ENCODE measurements at regions not wholly inside any gene's neighbourhood (a gene's known extent, or its start where the extent isn't known, plus 50 kb on each side); places are given as distances from the start of the nearest gene placed in this dataset.
"Not testable (repeated sequence)": the region's sequence is repeated elsewhere in the genome, so short reads cannot be mapped to it uniquely, and the experiment has no call there.

GRCh38 chrX:109902665-109903064, 100.2 kb upstream of the TMEM164 start:
- Histone ChIP-seq H2AK5ac (ENCODE audit: low read depth, low read length) (no peak overlapping the region), H3K4me3 (ENCODE audit: low read length in 2 of 2) (no peak overlapping the region), H4K91ac (ENCODE audit: low read depth, low read length, poor library complexity) (no peak overlapping the region), H3K4me2 (ENCODE audit: insufficient read depth, low read length, poor library complexity, severe bottlenecking) (no peak overlapping the region), H3K14ac (ENCODE audit: low read length) (no peak overlapping the region), H3K4me1 (ENCODE audit: control insufficient read depth in 2 of 2, insufficient read depth in 1 of 2, low read depth in 1 of 2, low read length in 2 of 2) (peaks cover 0 to 2% of the 10 kb centered on the region in 2 donors), H3K23ac (ENCODE audit: low read depth, low read length, poor library complexity) (no peak overlapping the region), H3K79me1 (ENCODE audit: low read depth, low read length) (no peaks in the 10 kb centered on the region), H3K18ac (ENCODE audit: low read length) (no peak overlapping the region), H2BK15ac (ENCODE audit: low read length) (no peak overlapping the region), H3K36me3 (replicated peaks in 1 of 2; ENCODE audit: control insufficient read depth in 2 of 2, insufficient read depth in 2 of 2, low read length in 2 of 2) (no peaks in the 10 kb centered on the region), H4K8ac (ENCODE audit: low read depth, low read length) (no peak overlapping the region), H3K27me3 (ENCODE audit: control insufficient read depth in 3 of 3, insufficient read depth in 3 of 3, low read depth in 1 of 3, low read length in 3 of 3) (no peaks in the 10 kb centered on the region), H2AFZ (ENCODE audit: low read length) (no peak overlapping the region), H3K4ac (ENCODE audit: low read length) (no peak overlapping the region), H2BK5ac (ENCODE audit: low read length) (no peak overlapping the region), H2BK120ac (ENCODE audit: low read depth, low read length) (no peak overlapping the region), H3K9ac (ENCODE audit: low read depth, low read length, poor library complexity) (no peak overlapping the region), H3K27ac (replicated peaks; ENCODE audit: low read length) (no peak overlapping the region), H3K9me3 (replicated peaks in 1 of 2; ENCODE audit: control insufficient read depth in 2 of 2, insufficient read depth in 1 of 2, low read depth in 1 of 2, low read length in 2 of 2) (no peaks in the 10 kb centered on the region), H2BK12ac (ENCODE audit: low read length) (no peak overlapping the region)
- no peak for DNase-seq (ENCODE audit: low spot score)
- no CpG with 5 or more reads among the region's 4 CpGs for WGBS, 2 donors (ENCODE audit: extremely low coverage in 2 of 2, insufficient read length in 2 of 2, insufficient replicate concordance in 1 of 2)

- Histone ChIP-seq H4K91ac (ENCODE audit: low read depth, low read length, poor library complexity) (no peak overlapping the region), H3K36me3 (replicated peaks in 1 of 2; ENCODE audit: control insufficient read depth in 2 of 2, insufficient read depth in 2 of 2, low read length in 2 of 2) (no peaks in the 10 kb centered on the region), H3K79me1 (ENCODE audit: low read depth, low read length) (no peaks in the 10 kb centered on the region), H3K4me3 (ENCODE audit: low read length in 2 of 2) (no peak overlapping the region), H2AFZ (ENCODE audit: low read length) (no peak overlapping the region), H3K14ac (ENCODE audit: low read length) (no peak overlapping the region), H4K8ac (ENCODE audit: low read depth, low read length) (no peak overlapping the region), H2BK12ac (ENCODE audit: low read length) (no peak overlapping the region), H2AK5ac (ENCODE audit: low read depth, low read length) (no peak overlapping the region), H3K4me1 (ENCODE audit: control insufficient read depth in 2 of 2, insufficient read depth in 1 of 2, low read depth in 1 of 2, low read length in 2 of 2) (no peaks in the 10 kb centered on the region), H2BK15ac (ENCODE audit: low read length) (no peak overlapping the region), H3K23ac (ENCODE audit: low read depth, low read length, poor library complexity) (no peak overlapping the region), H2BK5ac (ENCODE audit: low read length) (no peak overlapping the region), H3K9me3 (replicated peaks in 1 of 2; ENCODE audit: control insufficient read depth in 2 of 2, insufficient read depth in 1 of 2, low read depth in 1 of 2, low read length in 2 of 2) (no peaks in the 10 kb centered on the region), H3K27me3 (ENCODE audit: control insufficient read depth in 3 of 3, insufficient read depth in 3 of 3, low read depth in 1 of 3, low read length in 3 of 3) (no peaks in the 10 kb centered on the region), H3K4me2 (ENCODE audit: insufficient read depth, low read length, poor library complexity, severe bottlenecking) (no peak overlapping the region), H3K4ac (ENCODE audit: low read length) (no peak overlapping the region), H3K18ac (ENCODE audit: low read length) (no peak overlapping the region), H2BK120ac (ENCODE audit: low read depth, low read length) (no peak overlapping the region), H3K9ac (ENCODE audit: low read depth, low read length, poor library complexity) (no peak overlapping the region), H3K27ac (replicated peaks; ENCODE audit: low read length) (no peak overlapping the region)
- no CpG with 5 or more reads among the region's 1 CpG for WGBS, 2 donors (ENCODE audit: extremely low coverage in 2 of 2, insufficient read length in 2 of 2, insufficient replicate concordance in 1 of 2)
- no peak for DNase-seq (ENCODE audit: low spot score)
Measured at GRCh38 chrX:109911046-109911445, 91.9 kb upstream of the TMEM164 start.

- H4K91ac ChIP-seq (ENCODE audit: low read depth, low read length, poor library complexity); H3K4ac ChIP-seq (ENCODE audit: low read length); H3K4me3 ChIP-seq (ENCODE audit: low read length in 2 of 2); H3K9ac ChIP-seq (ENCODE audit: low read depth, low read length, poor library complexity); H3K14ac ChIP-seq (ENCODE audit: low read length); H4K8ac ChIP-seq (ENCODE audit: low read depth, low read length); H3K9me3 ChIP-seq (replicated peaks in 1 of 2; ENCODE audit: control insufficient read depth in 2 of 2, insufficient read depth in 1 of 2, low read depth in 1 of 2, low read length in 2 of 2); H3K36me3 ChIP-seq (replicated peaks in 1 of 2; ENCODE audit: control insufficient read depth in 2 of 2, insufficient read depth in 2 of 2, low read length in 2 of 2); H3K4me1 ChIP-seq (ENCODE audit: control insufficient read depth in 2 of 2, insufficient read depth in 1 of 2, low read depth in 1 of 2, low read length in 2 of 2); H2BK15ac ChIP-seq (ENCODE audit: low read length); H2BK120ac ChIP-seq (ENCODE audit: low read depth, low read length); H3K23ac ChIP-seq (ENCODE audit: low read depth, low read length, poor library complexity); H2BK5ac ChIP-seq (ENCODE audit: low read length); H3K18ac ChIP-seq (ENCODE audit: low read length); H3K79me1 ChIP-seq (ENCODE audit: low read depth, low read length); DNase-seq (ENCODE audit: low spot score); H2AFZ ChIP-seq (ENCODE audit: low read length); H3K27me3 ChIP-seq (ENCODE audit: control insufficient read depth in 3 of 3, insufficient read depth in 3 of 3, low read depth in 1 of 3, low read length in 3 of 3); H2AK5ac ChIP-seq (ENCODE audit: low read depth, low read length); H3K4me2 ChIP-seq (ENCODE audit: insufficient read depth, low read length, poor library complexity, severe bottlenecking); H3K27ac ChIP-seq (replicated peaks; ENCODE audit: low read length); H2BK12ac ChIP-seq (ENCODE audit: low read length): not testable (repeated sequence)
- no CpG with 5 or more reads among the region's 2 CpGs for WGBS, 2 donors (ENCODE audit: extremely low coverage in 2 of 2, insufficient read length in 2 of 2, insufficient replicate concordance in 1 of 2)
Measured at GRCh38 chrX:109912993-109913392, 89.9 kb upstream of the TMEM164 start.

- WGBS, 2 donors (ENCODE audit: extremely low coverage in 2 of 2, insufficient read length in 2 of 2, insufficient replicate concordance in 1 of 2): no CpG with 5 or more reads among the region's 8 CpGs
- Histone ChIP-seq H4K91ac (ENCODE audit: low read depth, low read length, poor library complexity) (no peak overlapping the region), H3K23ac (ENCODE audit: low read depth, low read length, poor library complexity) (no peak overlapping the region), H3K36me3 (replicated peaks in 1 of 2; ENCODE audit: control insufficient read depth in 2 of 2, insufficient read depth in 2 of 2, low read length in 2 of 2) (no peaks in the 10 kb centered on the region), H3K27me3 (ENCODE audit: control insufficient read depth in 3 of 3, insufficient read depth in 3 of 3, low read depth in 1 of 3, low read length in 3 of 3) (no peaks in the 10 kb centered on the region), H3K4ac (ENCODE audit: low read length) (no peak overlapping the region), H3K18ac (ENCODE audit: low read length) (no peak overlapping the region), H4K8ac (ENCODE audit: low read depth, low read length) (no peak overlapping the region), H2BK120ac (ENCODE audit: low read depth, low read length) (no peak overlapping the region), H3K9ac (ENCODE audit: low read depth, low read length, poor library complexity) (no peak overlapping the region), H3K14ac (ENCODE audit: low read length) (no peak overlapping the region), H2BK12ac (ENCODE audit: low read length) (no peak overlapping the region), H3K27ac (replicated peaks; ENCODE audit: low read length) (no peak overlapping the region), H2BK15ac (ENCODE audit: low read length) (no peak overlapping the region), H3K4me3 (ENCODE audit: low read length in 2 of 2) (no peak overlapping the region), H2AFZ (ENCODE audit: low read length) (no peak overlapping the region), H3K4me1 (ENCODE audit: control insufficient read depth in 2 of 2, insufficient read depth in 1 of 2, low read depth in 1 of 2, low read length in 2 of 2) (no peaks in the 10 kb centered on the region), H2BK5ac (ENCODE audit: low read length) (no peak overlapping the region), H3K4me2 (ENCODE audit: insufficient read depth, low read length, poor library complexity, severe bottlenecking) (no peak overlapping the region), H3K79me1 (ENCODE audit: low read depth, low read length) (no peaks in the 10 kb centered on the region), H2AK5ac (ENCODE audit: low read depth, low read length) (no peak overlapping the region), H3K9me3 (replicated peaks in 1 of 2; ENCODE audit: control insufficient read depth in 2 of 2, insufficient read depth in 1 of 2, low read depth in 1 of 2, low read length in 2 of 2) (no peaks in the 10 kb centered on the region)
- no peak for DNase-seq (ENCODE audit: low spot score)
Measured at GRCh38 chrX:109914114-109914849, 88.6 kb upstream of the TMEM164 start.
